ENCODE measurements at regions not wholly inside any gene's neighbourhood (a gene's known extent, or its start where the extent isn't known, plus 50 kb on each side); places are given as distances from the start of the nearest gene placed in this dataset.

DNA sequence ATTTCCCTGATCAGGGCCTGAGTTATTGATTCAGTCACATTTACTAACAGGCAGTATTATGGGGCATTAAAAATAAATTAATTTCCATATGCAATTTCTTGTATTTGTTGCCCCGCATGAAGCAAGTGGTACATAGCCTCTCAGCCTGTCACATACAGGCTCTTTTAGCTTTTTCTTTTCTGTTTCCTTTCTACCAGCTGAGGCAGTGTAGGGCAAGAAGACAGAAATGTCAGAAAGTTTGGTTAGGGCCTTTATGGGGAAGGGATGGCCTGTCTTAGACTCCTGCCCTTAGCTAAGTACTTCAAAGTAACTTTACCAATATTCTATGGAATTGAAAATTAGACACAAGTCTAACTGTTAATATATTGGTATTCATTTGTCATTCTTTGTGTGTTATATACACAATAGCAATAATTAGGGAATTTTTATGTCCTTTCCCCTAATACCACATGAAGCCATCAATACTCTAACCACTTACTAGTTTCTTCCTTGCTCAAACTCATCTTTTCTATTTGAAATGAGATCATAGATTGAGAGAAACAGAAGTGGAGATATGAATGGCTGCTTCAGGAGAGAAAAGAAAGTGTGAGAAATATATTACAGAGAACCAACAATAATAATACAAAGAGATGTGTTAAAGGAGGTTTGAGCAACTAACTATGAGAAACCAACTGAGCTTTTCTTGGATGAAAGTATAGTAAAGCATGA, 669.6 kb downstream of the PCDH17 start:
- Histone ChIP-seq H3K27me3 (ENCODE audit: insufficient read depth, low read length) (no peaks in the 10 kb centered on the region), H3K9ac (ENCODE audit: low read length) (no peak overlapping the region), H3K4me2 (ENCODE audit: low read length) (no peak overlapping the region), H2AFZ (ENCODE audit: low read depth, low read length) (no peak overlapping the region), H3K36me3 (ENCODE audit: insufficient read depth, low read length) (no peaks in the 10 kb centered on the region), H3K27ac (ENCODE audit: low read depth, low read length) (no peak overlapping the region), H3K4me1 (ENCODE audit: insufficient read depth, low read length) (no peaks in the 10 kb centered on the region), H3K79me2 (ENCODE audit: insufficient read depth, low read length) (no peaks in the 10 kb centered on the region), H3K4me3 (ENCODE audit: insufficient read depth, low read depth, low read length) (no peak overlapping the region), H4K20me1 (ENCODE audit: insufficient read depth, low read length) (no peaks in the 10 kb centered on the region), H3K9me3 (ENCODE audit: insufficient read depth, low read depth, low read length) (no peaks in the 10 kb centered on the region)
- Mint-ChIP-seq H3K27me3 (ENCODE audit: low read depth, unreplicated experiment) (no peaks in the 10 kb centered on the region), H3K4me1 (ENCODE audit: low read depth, unreplicated experiment) (no peaks in the 10 kb centered on the region), H3K36me3 (ENCODE audit: low read depth, unreplicated experiment) (no peaks in the 10 kb centered on the region), H3K27ac (ENCODE audit: unreplicated experiment) (no peak overlapping the region), H3K9me3 (ENCODE audit: unreplicated experiment) (no peaks in the 10 kb centered on the region), H3K4me3 (ENCODE audit: unreplicated experiment) (no peak overlapping the region)
- TF ChIP-seq EZH2 (IDR thresholded peaks at IDR 0.05; ENCODE audit: insufficient read depth, low read length) (no peak), CTCF (IDR thresholded peaks at IDR 0.05; ENCODE audit: insufficient read depth, low read depth, low read length) (no peak)
- DNase-seq (ENCODE audit: low read depth) (no peak), FAIRE-seq (no peak)

DNA sequence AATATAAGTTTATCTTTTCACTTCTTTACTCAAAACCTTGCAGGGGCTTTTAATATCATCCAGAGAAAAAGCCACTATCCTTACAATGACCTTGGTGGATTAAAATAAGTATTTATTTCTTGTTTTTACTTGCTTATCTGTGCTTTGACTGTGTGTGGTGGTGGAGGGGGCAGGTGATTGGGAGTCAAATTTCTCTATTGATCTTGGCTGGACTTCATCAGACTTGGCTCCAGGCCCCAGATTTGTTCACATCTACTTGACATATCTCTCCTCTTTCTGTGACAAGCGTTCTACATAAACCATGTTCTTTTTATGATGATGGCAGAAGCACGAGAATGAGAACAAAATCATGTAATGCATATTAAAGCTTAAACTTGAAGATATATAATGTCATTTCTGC, 670.8 kb downstream of the PCDH17 start:
- Histone ChIP-seq H4K20me1 (ENCODE audit: insufficient read depth, low read length) (no peaks in the 10 kb centered on the region), H3K27ac (ENCODE audit: low read depth, low read length) (no peak overlapping the region), H3K4me3 (ENCODE audit: insufficient read depth, low read depth, low read length) (no peak overlapping the region), H3K79me2 (ENCODE audit: insufficient read depth, low read length) (no peaks in the 10 kb centered on the region), H3K4me2 (ENCODE audit: low read length) (no peak overlapping the region), H3K9ac (ENCODE audit: low read length) (no peak overlapping the region), H3K4me1 (ENCODE audit: insufficient read depth, low read length) (no peaks in the 10 kb centered on the region), H3K27me3 (ENCODE audit: insufficient read depth, low read length) (no peaks in the 10 kb centered on the region), H3K9me3 (ENCODE audit: insufficient read depth, low read depth, low read length) (no peaks in the 10 kb centered on the region), H2AFZ (ENCODE audit: low read depth, low read length) (no peak overlapping the region), H3K36me3 (ENCODE audit: insufficient read depth, low read length) (no peaks in the 10 kb centered on the region)
- no peak for FAIRE-seq
- H3K4me3 Mint-ChIP-seq (ENCODE audit: unreplicated experiment) = no peak overlapping the region
- H3K27ac Mint-ChIP-seq (ENCODE audit: unreplicated experiment) = no peak overlapping the region
- H3K36me3 Mint-ChIP-seq (ENCODE audit: low read depth, unreplicated experiment) = no peaks in the 10 kb centered on the region
- TF ChIP-seq EZH2 (IDR thresholded peaks at IDR 0.05; ENCODE audit: insufficient read depth, low read length) (no peak), CTCF (IDR thresholded peaks at IDR 0.05; ENCODE audit: insufficient read depth, low read depth, low read length) (no peak)
- H3K27me3 Mint-ChIP-seq (ENCODE audit: low read depth, unreplicated experiment) = no peaks in the 10 kb centered on the region
- H3K4me1 Mint-ChIP-seq (ENCODE audit: low read depth, unreplicated experiment) = no peaks in the 10 kb centered on the region
- DNase-seq (ENCODE audit: low read depth) = no peak
- no peaks in the 10 kb centered on the region for H3K9me3 Mint-ChIP-seq (ENCODE audit: unreplicated experiment)

- Histone ChIP-seq H3K9me3 (ENCODE audit: insufficient read depth, low read depth, low read length) (no peaks in the 10 kb centered on the region), H3K4me1 (ENCODE audit: insufficient read depth, low read length) (no peaks in the 10 kb centered on the region), H3K4me3 (ENCODE audit: insufficient read depth, low read depth, low read length) (no peak overlapping the region), H4K20me1 (ENCODE audit: insufficient read depth, low read length) (no peaks in the 10 kb centered on the region), H3K27me3 (ENCODE audit: insufficient read depth, low read length) (no peaks in the 10 kb centered on the region), H3K27ac (ENCODE audit: low read depth, low read length) (no peak overlapping the region), H3K9ac (ENCODE audit: low read length) (no peak overlapping the region), H2AFZ (ENCODE audit: low read depth, low read length) (no peak overlapping the region), H3K4me2 (ENCODE audit: low read length) (no peak overlapping the region), H3K36me3 (ENCODE audit: insufficient read depth, low read length) (no peaks in the 10 kb centered on the region), H3K79me2 (ENCODE audit: insufficient read depth, low read length) (no peaks in the 10 kb centered on the region)
- H3K36me3 Mint-ChIP-seq (ENCODE audit: low read depth, unreplicated experiment) = no peaks in the 10 kb centered on the region
- DNase-seq (ENCODE audit: low read depth) (no peak), FAIRE-seq (no peak)
- H3K4me3 Mint-ChIP-seq (ENCODE audit: unreplicated experiment) = no peak overlapping the region
- H3K9me3 Mint-ChIP-seq (ENCODE audit: unreplicated experiment) = no peaks in the 10 kb centered on the region
- H3K4me1 Mint-ChIP-seq (ENCODE audit: low read depth, unreplicated experiment) = no peaks in the 10 kb centered on the region
- no peaks in the 10 kb centered on the region for H3K27me3 Mint-ChIP-seq (ENCODE audit: low read depth, unreplicated experiment)
- no peak overlapping the region for H3K27ac Mint-ChIP-seq (ENCODE audit: unreplicated experiment)
- TF ChIP-seq EZH2 (IDR thresholded peaks at IDR 0.05; ENCODE audit: insufficient read depth, low read length) (no peak), CTCF (IDR thresholded peaks at IDR 0.05; ENCODE audit: insufficient read depth, low read depth, low read length) (no peak)
Measured at GRCh38 chr13:58306062-58306461, 674.5 kb downstream of the PCDH17 start.
